OCI-M1 (cell line): ENCODE measurements at regions not wholly inside any gene's neighbourhood (a gene's known extent, or its start where the extent isn't known, plus 50 kb on each side); places are given as distances from the start of the nearest gene placed in this dataset.
"Not testable (repeated sequence)": the region's sequence is repeated elsewhere in the genome, so short reads cannot be mapped to it uniquely, and the experiment has no call there.

Source experiments
- DNase-seq: peaks from one replicate; lab custom pipeline; 2025; lab: John Stamatoyannopoulos, UW

DNA sequence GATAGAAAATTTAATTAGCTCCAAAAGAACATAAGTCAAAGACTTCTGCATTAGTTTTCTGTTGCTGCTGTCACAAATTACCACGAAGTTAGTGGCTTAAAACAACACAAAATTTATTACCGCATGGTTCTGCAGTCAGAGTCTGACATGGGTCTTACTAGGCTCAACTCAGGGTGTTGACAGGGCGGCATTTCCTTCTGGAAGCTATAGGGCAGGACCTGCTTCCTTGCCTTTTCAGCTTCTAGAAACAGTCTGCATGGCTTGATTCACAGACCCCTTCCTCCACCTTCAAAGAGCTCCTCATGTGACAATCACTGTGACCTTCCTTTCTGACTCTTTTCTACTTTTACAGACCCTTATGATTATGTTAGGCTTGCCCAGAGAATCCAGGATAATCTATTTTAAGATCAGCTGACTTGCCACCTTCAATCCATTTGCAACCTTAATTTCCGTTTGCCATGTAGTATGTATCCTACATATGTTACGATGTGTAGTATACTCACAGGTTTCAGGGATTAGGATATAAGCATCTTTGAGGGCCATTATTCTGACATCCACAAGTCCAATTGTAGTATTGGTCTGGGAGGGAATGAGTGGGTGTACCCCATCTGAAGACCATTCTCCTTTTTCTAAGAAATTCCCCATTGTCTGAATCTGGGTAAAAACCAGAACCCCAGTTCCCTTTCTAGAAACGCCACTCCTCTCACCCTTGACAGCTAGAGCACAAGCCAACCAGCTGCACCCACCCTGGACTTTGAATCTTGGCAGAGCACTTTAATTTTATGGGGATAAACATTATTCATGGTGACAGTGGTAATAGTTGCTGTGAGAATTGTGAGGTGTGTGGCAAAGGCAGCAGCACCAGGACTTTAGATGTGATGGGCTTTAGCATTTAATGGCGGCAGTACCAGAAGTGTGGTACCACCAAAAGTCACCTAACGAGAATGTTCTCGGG, 265.5 kb downstream of the KCNJ2 start:
- no peak for DNase-seq

DNA sequence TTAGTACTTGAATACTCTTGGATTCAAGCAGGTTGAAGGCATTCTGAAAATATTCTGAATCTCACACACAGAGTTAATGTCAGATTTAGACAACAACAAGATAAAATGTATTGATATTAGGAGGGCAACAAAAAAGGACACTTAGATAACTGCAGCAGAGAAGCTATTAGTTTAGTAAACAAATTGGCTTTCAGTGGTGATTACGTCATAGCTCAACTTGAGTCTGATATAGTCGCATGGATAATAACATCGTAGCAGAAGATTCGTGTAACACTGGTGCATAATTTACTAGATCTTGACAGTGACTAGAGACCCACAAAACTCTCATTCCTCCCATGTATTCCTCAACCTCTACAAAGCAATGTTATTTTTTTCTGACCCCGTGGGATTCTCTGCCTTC, 268.3 kb downstream of the KCNJ2 start:
- DNase-seq: no peak

DNA sequence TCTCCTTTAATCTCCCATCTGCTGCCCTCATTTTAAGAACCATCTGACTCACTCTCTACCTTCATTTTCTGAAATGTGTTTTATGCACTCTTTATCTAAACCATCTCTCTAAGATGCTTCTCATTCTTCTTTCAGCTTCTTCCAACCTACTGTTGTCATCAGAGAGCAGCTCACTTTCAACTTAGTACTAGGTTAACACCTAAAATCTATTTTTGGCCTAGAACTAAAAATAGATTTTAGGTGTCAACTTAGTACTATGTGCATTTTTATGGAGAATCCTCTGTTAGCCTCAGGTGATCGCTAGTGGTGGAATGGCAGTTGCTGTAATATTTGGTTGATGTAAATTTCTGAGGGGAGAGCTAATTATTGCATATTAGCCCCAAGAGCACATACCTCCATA, 277.1 kb downstream of the KCNJ2 start:
- DNase-seq: no peak

DNA sequence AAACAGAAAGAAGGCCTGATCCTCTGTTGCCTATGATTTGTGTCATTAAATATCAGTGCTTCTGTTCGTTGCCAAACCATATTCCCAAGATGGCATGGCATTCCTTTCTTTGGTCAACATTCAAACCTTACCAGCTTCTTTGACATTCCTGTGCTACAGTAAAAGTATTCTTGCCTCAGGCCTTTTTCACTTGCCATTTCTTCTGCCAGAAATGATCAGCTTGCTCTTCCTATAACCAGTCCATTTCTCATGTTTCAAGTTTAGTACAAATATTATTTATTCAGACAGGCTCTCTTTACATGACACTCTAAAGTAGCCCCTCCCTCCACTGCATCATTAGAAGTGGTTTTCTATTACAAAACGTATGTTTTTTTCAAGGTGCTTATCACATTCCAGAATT, 278.3 kb downstream of the KCNJ2 start:
- DNase-seq: no peak

DNA sequence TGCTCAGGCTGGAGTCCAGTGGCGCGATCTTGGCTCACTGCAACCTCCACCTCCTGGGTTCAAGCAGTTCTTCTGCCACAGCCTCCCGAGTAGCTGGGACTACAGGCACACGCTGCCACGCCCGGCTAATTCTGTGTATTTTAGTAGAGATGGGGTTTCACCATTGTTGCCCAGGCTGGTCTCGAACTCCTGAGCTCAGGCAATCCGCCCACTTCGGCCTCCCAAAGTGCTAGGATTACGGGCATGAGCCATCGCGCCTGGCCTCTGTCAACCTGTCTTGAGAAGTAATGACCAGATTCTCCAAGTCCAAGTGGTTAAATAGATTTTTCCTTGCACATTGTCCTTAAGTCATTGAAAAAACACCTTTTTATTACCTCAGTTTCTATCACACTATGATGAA, 283.7 kb downstream of the KCNJ2 start:
- DNase-seq: not testable (repeated sequence)

DNA sequence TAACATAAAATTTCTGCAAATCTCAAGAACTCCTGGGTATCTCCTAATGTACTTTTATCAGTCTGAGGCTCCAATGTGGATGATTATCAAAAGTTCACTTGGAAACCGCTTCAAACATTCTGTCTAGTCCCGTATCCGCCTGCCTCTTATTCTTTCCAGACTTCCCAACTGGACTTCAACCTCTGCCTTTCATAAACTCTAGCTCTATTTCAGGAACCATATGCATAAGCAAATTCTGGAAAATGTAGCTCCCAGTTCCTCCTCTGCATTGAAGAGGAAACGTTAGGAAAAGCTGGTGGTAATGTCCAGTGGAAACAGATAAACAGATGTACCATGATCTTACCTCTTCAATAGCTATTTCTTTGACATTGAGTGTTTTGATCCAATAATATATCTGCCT, 285.0 kb downstream of the KCNJ2 start:
- DNase-seq: no peak

DNA sequence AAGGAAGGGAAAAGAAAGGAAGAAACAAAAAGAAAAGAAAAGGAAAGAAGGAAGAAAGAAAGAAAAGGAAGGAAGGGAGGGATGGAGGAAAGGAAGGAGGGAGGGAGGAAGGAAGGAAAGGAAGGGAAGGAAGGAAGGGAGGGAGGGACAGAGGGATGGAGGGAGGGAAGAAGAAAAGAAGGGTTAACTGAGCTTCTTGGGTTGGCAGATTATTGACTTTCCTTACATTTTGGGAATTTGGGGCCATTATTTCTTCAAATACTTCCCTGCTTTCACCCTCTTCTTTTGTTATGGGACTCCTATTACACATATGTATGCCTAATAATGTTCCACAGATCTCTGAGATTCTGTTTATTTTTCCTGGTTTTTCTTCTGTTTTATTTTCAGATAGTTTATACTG, 285.6 kb downstream of the KCNJ2 start:
- DNase-seq: no peak

DNA sequence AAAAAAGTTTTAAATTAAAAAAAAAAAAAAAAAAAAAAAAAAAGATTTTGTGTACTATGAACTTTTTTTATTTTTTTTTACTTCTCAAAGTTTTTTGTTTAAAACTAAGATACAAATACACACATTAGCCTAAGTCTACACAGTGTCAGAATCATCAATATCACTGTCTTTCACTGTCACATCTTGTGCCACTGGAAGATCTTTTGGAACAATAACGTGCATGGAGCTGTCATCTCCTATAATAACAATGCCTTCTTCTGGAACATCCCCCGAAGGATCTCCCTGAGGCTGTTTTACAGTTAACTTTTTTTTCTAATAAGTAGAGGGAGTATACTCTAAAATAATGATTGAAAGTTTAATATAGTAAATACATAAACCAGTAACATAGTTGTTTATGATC, 295.7 kb downstream of the KCNJ2 start:
- DNase-seq: no peak

DNA sequence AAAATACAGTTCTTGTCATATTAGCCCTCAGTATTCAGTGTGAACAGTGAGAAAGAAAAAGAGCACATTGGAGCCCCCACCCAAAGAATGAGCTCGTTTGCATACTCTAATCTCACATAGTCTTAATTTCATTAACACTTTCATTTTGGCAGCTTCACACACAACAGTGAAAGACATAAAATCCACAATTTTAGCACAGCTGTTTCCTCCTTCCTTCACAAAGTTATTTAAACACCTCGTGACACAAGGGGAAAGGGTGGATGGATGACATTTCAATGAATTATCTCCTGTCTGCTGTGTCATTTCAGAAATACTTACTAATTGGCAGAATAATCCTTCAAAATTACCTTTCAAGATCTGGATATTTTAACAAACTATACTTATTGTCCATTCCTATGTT, 299.3 kb downstream of the KCNJ2 start:
- no peak for DNase-seq

DNA sequence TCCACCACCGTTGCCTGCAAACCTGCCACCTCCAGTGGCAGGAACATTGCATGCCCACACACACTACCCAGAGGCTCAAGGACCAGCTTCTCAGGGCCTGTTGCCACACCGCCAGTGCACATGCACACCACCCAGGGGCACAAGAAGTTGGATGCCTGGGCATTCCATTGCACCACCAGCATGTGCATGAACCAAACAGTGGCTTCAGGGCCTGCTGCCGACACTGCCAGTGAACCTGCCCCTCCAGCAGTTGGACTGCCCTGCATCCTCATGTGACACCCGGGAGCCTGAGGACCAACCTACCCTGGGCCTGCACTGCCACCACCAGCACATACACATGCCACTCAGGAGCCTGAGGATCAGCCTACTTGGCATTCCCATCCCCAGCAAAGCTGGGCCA, 303.7 kb downstream of the KCNJ2 start:
- DNase-seq: no peak

DNA sequence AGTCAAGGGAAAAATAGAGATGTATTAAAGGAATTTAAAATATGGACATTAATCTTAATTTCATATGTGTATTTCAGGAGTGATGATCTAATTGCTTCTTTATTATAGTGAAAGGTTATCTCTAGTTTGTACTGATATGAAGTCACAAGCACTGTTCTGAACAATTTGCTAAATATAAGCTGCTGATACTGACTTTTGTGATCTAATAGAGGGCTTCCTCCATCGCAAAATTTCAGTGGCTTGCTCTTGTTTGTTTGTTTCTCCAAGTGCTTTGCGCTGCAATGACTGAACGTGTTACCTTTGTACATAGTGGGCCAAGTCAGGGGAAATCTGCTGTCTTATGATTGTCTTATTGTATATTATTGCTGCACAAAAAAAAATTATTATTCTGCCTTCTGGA, 307.0 kb downstream of the KCNJ2 start:
- no peak for DNase-seq

DNA sequence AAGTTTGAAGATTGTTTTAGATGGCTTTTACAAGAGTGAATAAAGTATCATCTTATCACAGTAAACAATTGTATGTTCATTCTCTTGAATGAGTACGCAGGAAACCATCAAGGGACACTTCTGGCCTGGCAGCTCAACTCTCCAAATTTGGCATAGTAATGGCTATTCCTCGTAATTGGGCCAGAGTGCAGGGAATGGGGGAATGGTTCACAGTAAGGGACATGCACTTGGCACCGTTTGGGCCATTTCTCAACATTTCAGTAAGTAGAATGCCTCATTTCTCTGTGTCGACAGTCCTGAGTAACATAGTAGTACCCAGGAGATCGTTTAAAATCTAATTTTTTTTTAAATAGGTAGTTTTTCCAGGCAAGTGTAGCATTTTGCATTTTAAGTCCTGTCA, 309.6 kb downstream of the KCNJ2 start:
- DNase-seq: no peak

DNA sequence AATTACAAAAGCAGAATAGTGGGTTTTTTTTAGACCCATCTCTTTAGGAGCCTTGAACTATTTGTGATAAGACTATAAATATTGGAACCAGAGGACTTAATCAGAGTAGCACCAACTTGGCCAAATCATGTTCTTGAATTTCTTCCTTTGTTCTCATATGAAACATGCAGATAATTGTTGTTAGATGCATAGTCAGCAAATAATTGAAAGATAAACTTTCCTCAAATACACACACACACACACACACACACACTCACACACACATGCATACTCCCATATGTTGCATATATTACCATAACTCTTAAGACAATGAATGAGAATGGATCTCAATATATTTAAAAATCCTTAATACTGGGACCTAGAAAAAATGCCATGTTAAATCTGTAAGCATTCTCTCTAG, 310.4 kb downstream of the KCNJ2 start:
- no peak for DNase-seq

DNA sequence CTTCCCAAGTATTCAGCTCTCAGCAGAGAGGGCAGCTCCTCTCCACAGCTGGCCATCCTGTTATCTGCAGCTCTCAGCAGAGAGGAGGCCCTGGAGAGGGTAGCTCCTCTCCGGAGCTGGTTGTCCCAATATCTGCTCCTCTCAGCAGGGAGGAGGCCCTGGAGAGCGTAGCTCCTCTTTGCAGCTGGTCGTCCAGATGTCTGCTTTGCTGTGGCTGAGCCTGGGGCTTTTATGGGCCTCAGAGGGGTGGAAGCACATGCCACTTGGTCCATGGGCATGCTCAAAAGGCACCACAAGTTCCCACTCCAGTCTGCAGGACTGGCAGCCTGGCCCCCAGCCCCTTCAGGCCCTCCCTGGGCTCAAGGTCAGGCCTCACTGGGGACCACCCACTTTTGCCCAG, 314.3 kb downstream of the KCNJ2 start:
- DNase-seq: no peak

DNA sequence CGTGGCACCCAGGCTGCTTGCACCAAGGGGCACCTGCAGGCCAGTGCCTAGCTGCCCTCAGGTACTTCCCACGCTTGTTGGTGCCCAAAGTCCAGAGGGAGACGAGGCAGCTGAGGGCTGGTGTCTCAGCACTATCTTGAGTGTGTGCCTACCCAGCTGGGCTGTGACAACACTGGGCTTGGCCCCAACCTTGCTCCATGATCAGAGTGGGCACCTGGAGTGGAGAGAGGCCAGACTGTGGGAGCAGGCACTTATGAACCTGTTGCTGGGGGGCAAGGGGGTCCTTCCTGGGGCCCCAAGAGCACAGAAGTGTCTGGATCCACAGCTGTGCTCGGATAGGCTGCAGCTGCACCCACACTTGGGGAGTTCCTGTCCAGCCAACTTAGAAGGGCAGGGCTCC, 314.7 kb downstream of the KCNJ2 start:
- DNase-seq: no peak

DNA sequence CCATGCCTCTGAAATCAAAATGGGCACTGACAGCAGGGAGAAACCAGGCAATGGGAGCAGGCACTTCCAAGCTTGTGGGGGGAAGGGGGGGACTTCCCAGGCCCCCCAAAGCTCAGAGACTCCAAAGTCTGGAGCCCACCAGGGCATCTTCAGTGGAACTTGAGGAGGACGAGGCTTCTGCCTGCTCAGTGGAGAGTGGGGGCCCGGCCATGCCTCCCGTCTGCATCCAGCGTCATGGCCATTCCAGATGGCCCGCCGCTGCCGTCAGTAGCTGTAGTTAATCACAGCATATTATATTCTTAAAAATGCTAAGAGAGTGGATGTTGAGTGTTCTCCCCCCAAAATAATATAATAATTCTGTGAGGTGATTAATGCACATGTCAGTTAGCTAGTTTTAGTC, 315.2 kb downstream of the KCNJ2 start:
- DNase-seq: no peak

DNA sequence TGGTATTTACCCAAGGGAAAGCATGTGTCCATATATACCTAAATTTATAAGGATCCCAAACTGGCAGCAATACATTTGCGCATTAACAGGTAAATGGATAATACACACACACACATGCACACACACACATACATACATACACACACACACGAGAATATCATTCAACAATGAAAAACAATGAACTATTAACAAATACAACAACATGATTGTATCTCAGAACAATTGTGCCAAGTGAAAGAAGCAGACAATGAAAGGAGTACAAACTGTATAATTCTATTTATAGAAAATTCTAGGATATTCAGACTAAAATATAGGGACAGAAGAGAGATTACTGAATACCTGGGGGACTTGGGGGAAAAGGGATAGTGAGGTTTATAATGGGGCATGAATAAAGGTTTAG, 323.0 kb downstream of the KCNJ2 start:
- no peak for DNase-seq

DNA sequence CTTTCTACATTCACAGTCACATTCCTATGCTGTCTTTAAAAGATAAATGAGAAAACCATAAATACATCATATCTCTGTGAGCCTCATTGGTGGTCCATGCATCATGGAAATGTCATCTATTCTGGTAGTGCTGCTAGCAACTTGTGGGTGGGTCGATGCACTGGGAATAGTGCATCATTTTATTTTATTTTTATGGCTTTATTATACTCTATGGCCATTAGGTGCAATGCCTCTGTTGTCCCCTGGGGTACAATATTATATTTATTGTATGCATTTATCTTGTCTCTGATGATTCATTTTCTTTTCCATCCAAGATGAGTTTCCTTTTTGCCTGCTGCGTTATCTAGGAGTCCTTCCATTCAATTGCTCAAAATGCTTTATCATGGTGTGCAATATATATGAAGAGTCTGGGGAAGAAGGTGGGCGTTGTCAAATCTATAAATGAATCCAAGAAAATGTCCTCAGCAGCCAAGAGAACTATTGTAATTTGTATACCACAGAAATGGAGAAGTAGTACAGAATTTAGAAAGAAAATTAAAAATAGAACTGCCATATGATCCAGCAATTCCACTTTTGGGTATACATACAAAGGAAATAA, 324.0 kb downstream of the KCNJ2 start:
- peak; percentile 39 for DNase-seq

DNA sequence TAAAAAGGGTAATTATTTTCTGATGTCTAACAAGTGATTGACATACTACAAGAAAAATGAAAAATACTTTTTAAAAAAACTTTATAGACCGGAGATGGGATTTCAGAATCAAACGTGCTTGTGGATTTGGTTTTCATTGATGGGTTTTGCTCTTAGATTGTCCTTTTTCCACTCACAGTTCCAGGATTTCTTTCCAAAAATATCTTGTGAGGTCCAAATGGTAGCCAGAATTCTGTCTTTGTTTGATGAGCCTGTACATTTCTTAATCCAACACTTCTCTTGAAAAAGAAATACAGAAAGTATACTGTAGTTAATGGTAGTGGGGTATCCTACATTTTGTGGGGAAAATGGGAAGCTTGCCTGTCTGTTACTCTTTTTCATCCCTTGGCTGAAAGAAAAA, 329.3 kb downstream of the KCNJ2 start:
- DNase-seq: no peak

DNA sequence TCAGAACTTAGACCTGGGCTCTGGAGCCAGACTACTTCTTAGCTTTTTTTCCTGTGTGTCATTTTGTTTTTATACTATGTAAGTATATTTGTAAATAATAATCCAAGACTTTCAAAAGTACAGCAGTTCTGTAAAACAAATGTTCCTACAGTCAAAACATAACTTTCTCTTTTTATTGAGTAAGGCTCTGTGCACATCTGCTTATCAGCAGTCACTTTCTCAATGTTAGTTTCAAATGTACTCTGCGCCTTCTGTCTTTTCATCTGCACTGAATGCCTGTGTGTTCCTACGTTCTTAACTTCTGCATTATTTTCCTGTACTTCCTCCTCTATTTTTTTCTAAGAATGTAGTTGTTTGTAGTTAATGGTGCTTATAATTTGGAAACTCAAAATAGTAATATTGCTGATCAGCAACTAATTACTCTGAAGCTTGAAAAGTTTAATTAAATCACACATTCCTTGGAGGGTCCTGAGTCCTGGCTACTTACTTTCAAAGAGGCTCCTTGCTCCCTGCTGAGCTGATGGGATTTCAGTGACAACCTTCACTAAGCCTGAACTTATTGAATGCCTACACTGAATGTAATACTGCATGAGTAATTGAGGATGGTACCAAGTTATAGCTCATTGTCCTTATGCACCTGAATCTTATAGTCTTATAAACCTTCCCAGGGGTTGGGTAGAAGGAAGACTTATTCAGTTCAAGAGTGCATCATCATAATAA, 329.9 kb downstream of the KCNJ2 start:
- DNase-seq: peak; percentile 45

DNA sequence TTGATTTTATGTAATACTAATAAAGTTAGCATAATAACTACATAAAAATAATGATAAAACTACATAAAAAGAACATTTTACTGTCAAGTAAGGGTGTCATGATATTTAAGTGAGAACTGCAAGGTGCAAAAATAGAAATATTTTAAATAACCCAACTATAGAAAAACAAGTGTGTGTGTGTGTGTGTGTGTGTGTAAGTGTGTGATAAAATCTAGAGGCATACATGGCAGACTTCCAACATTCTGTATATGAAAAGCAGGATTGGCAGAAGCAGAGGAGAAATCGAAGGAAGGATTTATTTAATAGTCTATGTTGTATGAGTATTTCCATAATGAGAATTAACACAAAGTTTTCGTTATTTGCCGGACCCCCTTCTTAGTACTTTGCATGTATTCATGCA, 334.1 kb downstream of the KCNJ2 start:
- no peak for DNase-seq

DNA sequence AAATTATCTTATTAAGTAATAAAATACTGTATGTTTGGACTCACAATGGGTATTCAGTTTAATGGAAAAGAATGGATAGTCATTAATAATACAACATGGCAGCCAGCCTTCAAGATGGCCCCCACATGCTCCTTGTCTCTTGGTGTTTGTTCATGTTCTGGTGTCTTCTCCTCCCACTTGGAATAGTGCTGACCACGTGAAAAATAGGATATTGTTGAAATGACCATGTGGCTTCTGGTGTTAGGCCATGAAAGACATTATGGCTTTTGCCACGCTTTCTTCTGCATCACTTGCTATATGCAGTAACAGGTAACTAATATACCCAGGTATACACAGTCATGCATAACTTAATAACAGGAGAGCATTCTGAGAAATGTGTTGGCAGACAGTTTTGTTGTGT, 341.0 kb downstream of the KCNJ2 start:
- DNase-seq: no peak

DNA sequence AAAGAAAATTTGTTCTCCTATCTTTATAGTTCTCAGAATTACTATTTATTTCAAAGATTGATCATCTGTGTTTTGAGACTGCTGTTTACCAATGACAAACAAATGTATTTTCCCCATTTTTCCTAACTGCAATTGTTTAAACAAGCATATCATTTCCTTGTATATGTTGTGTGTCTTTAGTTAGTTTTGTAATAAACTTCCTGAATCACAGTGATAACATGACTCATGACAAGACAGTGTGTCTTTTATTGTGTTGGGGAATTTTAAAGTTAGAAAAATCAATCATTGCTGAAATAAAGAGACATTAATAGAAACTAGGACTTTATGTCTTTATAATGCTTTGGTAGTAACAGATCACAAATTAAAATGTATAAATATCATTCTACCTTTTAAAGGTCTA, 348.5 kb downstream of the KCNJ2 start:
- DNase-seq: no peak
